ENCODE measurements at regions not wholly inside any gene's neighbourhood (a gene's known extent, or its start where the extent isn't known, plus 50 kb on each side); places are given as distances from the start of the nearest gene placed in this dataset.

DNA sequence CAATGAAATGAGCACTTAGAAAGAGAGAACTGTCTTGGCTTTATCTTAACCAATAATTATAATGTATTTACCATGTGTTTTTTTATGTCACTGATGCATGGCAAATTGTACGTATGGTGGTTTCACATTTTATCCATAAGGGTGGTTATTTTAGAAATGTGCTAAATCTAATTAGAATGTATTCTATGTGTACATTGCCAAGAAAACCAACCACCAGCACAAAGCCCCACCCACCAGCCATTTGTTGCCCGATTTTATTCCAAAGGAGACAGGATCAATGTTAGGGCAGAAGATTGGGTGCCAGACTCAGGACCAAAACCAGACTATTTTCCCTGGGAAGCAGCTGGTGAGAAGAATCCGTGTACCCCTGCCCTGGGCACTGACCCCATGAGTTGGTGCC lies 63.0 kb upstream of the SOX1 start:
- POLR2A ChIA-PET: no interaction called here
- CTCF ChIA-PET: no interaction called here
- no peak for FAIRE-seq

More for the DNA sequence above, 63.0 kb upstream of the SOX1 start:
- no peak overlapping the region for H3K4me3 ChIP-seq
- no peak for DNase-seq (ENCODE audit: low read depth, low spot score)
- no peaks in the 10 kb centered on the region for H3K27me3 ChIP-seq (replicated peaks in 1 of 2; ENCODE audit: control insufficient read depth in 2 of 2, insufficient read depth in 2 of 2, low read length in 1 of 2)
- H3K79me2 ChIP-seq (ENCODE audit: control insufficient read depth, insufficient read depth, low read length): no peaks in the 10 kb centered on the region
- H2AFZ ChIP-seq (ENCODE audit: control insufficient read depth, low read depth, low read length): no peak overlapping the region
- H3K4me1 ChIP-seq (ENCODE audit: control insufficient read depth, insufficient read depth, low read length): no peaks in the 10 kb centered on the region
- H3K9ac ChIP-seq (ENCODE audit: control insufficient read depth, insufficient read depth, low read length): no peak overlapping the region
- ATAC-seq: no peak
- 20% methylated on average over 3 of the region's 3 CpGs for WGBS (ENCODE audit: insufficient coverage, insufficient replicate concordance, low lambda C conversion rate, missing lambda C conversion rate)
- in situ Hi-C loops (cut with MboI): no loop called here
- H3K4me2 ChIP-seq (ENCODE audit: control insufficient read depth, insufficient read depth): no peak overlapping the region
- ChIA-PET SMC1A (ENCODE audit: uncharacterized antibody, unreplicated experiment) (no interaction called here), RAD21 (ENCODE audit: unreplicated experiment) (no interaction called here)
- no peaks in the 10 kb centered on the region for H4K20me1 ChIP-seq (ENCODE audit: control insufficient read depth, insufficient read depth)
- H3K9me3 ChIP-seq (replicated peaks; ENCODE audit: control insufficient read depth, insufficient read depth, low read length): no peaks in the 10 kb centered on the region; the same call in 2 of the 3 replicates
- TF ChIP-seq RCOR1 (conservative IDR thresholded peaks at IDR 0.05; ENCODE audit: low read depth, low read length): no peak
- no peak for TF ChIP-seq ZBED1 (IDR thresholded peaks at IDR 0.05; ENCODE audit: borderline replicate concordance)
- no peak for TF ChIP-seq ZNF592 (IDR thresholded peaks at IDR 0.05)
- no peak for TF ChIP-seq HDGF (IDR thresholded peaks at IDR 0.05)
- TF ChIP-seq FOXM1 (IDR thresholded peaks at IDR 0.05; ENCODE audit: low read depth, low read length): no peak
- no peak for TF ChIP-seq KLF5 (IDR thresholded peaks at IDR 0.05; ENCODE audit: partially characterized antibody)
- TF ChIP-seq MAX (IDR thresholded peaks at IDR 0.05; ENCODE audit: low read depth, low read length): no peak
- no peak for TF ChIP-seq NFIC (IDR thresholded peaks at IDR 0.05; ENCODE audit: low read depth, low read length)
- no peak for TF ChIP-seq NFYA (IDR thresholded peaks at IDR 0.05; ENCODE audit: borderline replicate concordance, low read depth, low read length)
- intact Hi-C loops (cut with micrococcal nuclease; ENCODE audit: unreplicated experiment): no loop called here
- BruUV-seq (replicated peaks): no TSS peak
- H3K36me3 ChIP-seq (ENCODE audit: control insufficient read depth in 2 of 2, insufficient read depth in 2 of 2, low read length in 1 of 2): no peaks in the 10 kb centered on the region
- no peak overlapping the region for H3K27ac ChIP-seq (ENCODE audit: control insufficient read depth, insufficient read depth)

Measured in GM12878 (cell line).